Endothelial cell of umbilical vein (primary cell): ENCODE measurements at regions not wholly inside any gene's neighbourhood (a gene's known extent, or its start where the extent isn't known, plus 50 kb on each side); places are given as distances from the start of the nearest gene placed in this dataset.

Source experiments
- BruUV-seq: library from RNA; stranded (reverse); fragments of 400-500 nt; replicated peaks from 2 replicates; lab custom pipeline; 2021; lab: Mats Ljungman, UMichigan
- CTCF ChIA-PET: fragments of 300-600, 350-600 bp; sonication (Branson Sonifier 250); formaldehyde crosslinking; loops from one replicate; lab custom pipeline; 2021; ENCODE audit warnings: antibody characterized with exemption, inconsistent platforms; lab: Charles Lee
- POLR2A ChIA-PET: fragments of 300-600, 350-600 bp; sonication (Branson Sonifier 250); formaldehyde crosslinking; loops from one replicate; lab custom pipeline; 2021; ENCODE audit warnings: antibody characterized with exemption, inconsistent platforms; lab: Charles Lee
- DNase-seq: peaks from one replicate; pipeline ENCODE4 v3.0.0-alpha.2; 2011; ENCODE audit warnings: low read depth, low spot score
- FAIRE-seq: peaks from 2 replicates; lab custom pipeline; 2011; peaks lifted over from hg19 to GRCh38; lab: Jason Lieb, UNC
- H2AFZ ChIP-seq: 2 replicates; pipeline ENCODE4 v1.6.0; 2012; ENCODE audit warnings: low read depth, low read length, control low read depth, inconsistent platforms
- H3K27ac ChIP-seq: 2 replicates; pipeline ENCODE4 v1.5.1; 2011; ENCODE audit warnings: low read depth, mild to moderate bottlenecking, control low read depth, low read length, moderate library complexity; ENCODE audit not compliant: insufficient read depth
- H3K27me3 ChIP-seq, 2 experiments: 2 replicates each; pipeline versions ENCODE4 v1.6.0 to v1.6.1; 2011; ENCODE audit warnings: low read length in 2 of 2, mixed read lengths in 1 of 2; ENCODE audit not compliant: control insufficient read depth in 2 of 2, insufficient read depth in 2 of 2
- H3K36me3 ChIP-seq, 2 experiments: 2 replicates in 1 of 2; 3 replicates in 1 of 2; pipeline ENCODE4 v1.5.1; 2011; ENCODE audit warnings: low read length in 2 of 2, mild to moderate bottlenecking in 1 of 2, moderate library complexity in 1 of 2; ENCODE audit not compliant: control insufficient read depth in 2 of 2, insufficient read depth in 2 of 2; ENCODE audit errors: extremely low read depth in 1 of 2
- H3K4me1 ChIP-seq: 3 replicates; pipeline ENCODE4 v1.5.1; 2011; ENCODE audit warnings: mild to moderate bottlenecking, low read length; ENCODE audit not compliant: control insufficient read depth, insufficient read depth; ENCODE audit errors: extremely low read depth
- H3K4me2 ChIP-seq: 2 replicates; pipeline ENCODE4 v1.6.1; 2011; ENCODE audit warnings: low read length, control low read depth, mixed read lengths; ENCODE audit not compliant: insufficient read depth
- H3K4me3 ChIP-seq, 3 experiments: fragments of 200-600 bp in 1 of 3; sonication (generic), shearing (Covaris generic) in 1 of 3; replicated peaks in 1 of 3; 2 replicates each; pipeline ENCODE4 v1.5.1; 2011 to 2016; ENCODE audit warnings: control low read depth in 3 of 3, low read length in 3 of 3, mild to moderate bottlenecking in 2 of 3, inconsistent platforms in 1 of 3, low read depth in 1 of 3, moderate library complexity in 1 of 3; ENCODE audit not compliant: insufficient read depth in 1 of 3
- H3K79me2 ChIP-seq: 2 replicates; pipeline ENCODE4 v1.6.0; 2012; ENCODE audit warnings: low read length, inconsistent platforms; ENCODE audit not compliant: control insufficient read depth, insufficient read depth
- H3K9ac ChIP-seq: replicated peaks from 2 replicates; pipeline ENCODE3; 2011; ENCODE audit warnings: low read length, control low read depth; ENCODE audit not compliant: insufficient read depth; ENCODE audit errors: extremely low read depth
- H3K9me1 ChIP-seq: replicated peaks from 3 replicates; pipeline ENCODE4 v1.6.0; 2011; ENCODE audit warnings: mild to moderate bottlenecking, low read length; ENCODE audit not compliant: control insufficient read depth, insufficient read depth; ENCODE audit errors: extremely low read depth
- H3K9me3 ChIP-seq: replicated peaks from 2 replicates; pipeline ENCODE4 v1.5.1; 2012; ENCODE audit warnings: low read length, inconsistent platforms; ENCODE audit not compliant: control insufficient read depth, insufficient read depth
- H4K20me1 ChIP-seq: replicated peaks from 2 replicates; pipeline ENCODE3; 2011; ENCODE audit warnings: mild to moderate bottlenecking, low read length; ENCODE audit not compliant: control insufficient read depth, insufficient read depth; ENCODE audit errors: extremely low read depth
- EZH2 ChIP-seq: IDR thresholded peaks from 2 replicates; pipeline ENCODE4 v1.6.1; 2012; ENCODE audit warnings: borderline replicate concordance, low read depth, mild to moderate bottlenecking, moderate library complexity, low read length, inconsistent platforms; ENCODE audit not compliant: severe bottlenecking
- FOS ChIP-seq: IDR thresholded peaks from 2 replicates; pipeline ENCODE4 v1.6.1; 2011; ENCODE audit warnings: mild to moderate bottlenecking, low read length, moderate library complexity, borderline replicate concordance; ENCODE audit not compliant: insufficient read depth
- GATA2 ChIP-seq: IDR thresholded peaks from 2 replicates; pipeline ENCODE4 v1.7.0; 2011; ENCODE audit warnings: low read depth, mild to moderate bottlenecking, moderate library complexity, mixed read lengths, low read length; ENCODE audit not compliant: insufficient read length, insufficient read depth
- JUN ChIP-seq: IDR thresholded peaks from 2 replicates; pipeline ENCODE4 v1.6.1; 2011; ENCODE audit warnings: borderline replicate concordance, low read depth; ENCODE audit not compliant: insufficient read length, insufficient read depth
- MYC ChIP-seq: IDR thresholded peaks from one replicate; pipeline ENCODE4 v1.6.1; 2011; ENCODE audit warnings: mild to moderate bottlenecking, low read depth, low read length
- POLR2A ChIP-seq: IDR thresholded peaks from 2 replicates; pipeline ENCODE4 v1.6.1; 2012; ENCODE audit warnings: low read depth, mild to moderate bottlenecking, control low read depth, low read length
- POLR2AphosphoS5 ChIP-seq: IDR thresholded peaks from 2 replicates; pipeline ENCODE4 v1.6.1; 2012; ENCODE audit warnings: low read depth, mild to moderate bottlenecking, control low read depth, low read length, moderate library complexity; ENCODE audit not compliant: insufficient read depth
- dilution Hi-C: fragments of 300-500 bp; cut with MboI; formaldehyde crosslinking; loops from one replicate; pipeline ENCODE4 v1.15.0; 2019; ENCODE audit warnings: low sequenced_read_pairs; ENCODE audit not compliant: extremely low pct_ligation_motif_present
- intact Hi-C: fragments of 100-400 bp; cut with micrococcal nuclease; formaldehyde crosslinking; loops from one replicate; pipeline ENCODE4 v1.10.0; 2022
- TF ChIP-seq, protein P1 (sequence below), 2 donors: IDR thresholded peaks; 1 replicate in 1 of 2; 2 replicates in 1 of 2; pipeline ENCODE4 v1.5.1; 2011; ENCODE audit warnings: low read length in 2 of 2, mild to moderate bottlenecking in 2 of 2, moderate library complexity in 2 of 2, control low read depth in 1 of 2, inconsistent platforms in 1 of 2, low read depth in 1 of 2; ENCODE audit not compliant: insufficient read depth in 1 of 2; ENCODE audit errors: extremely low read depth in 1 of 2
- TF ChIP-seq, protein P2 (sequence below): IDR thresholded peaks from 2 replicates; pipeline ENCODE4 v1.6.1; 2011; ENCODE audit not compliant: insufficient read depth, insufficient read length

DNA sequence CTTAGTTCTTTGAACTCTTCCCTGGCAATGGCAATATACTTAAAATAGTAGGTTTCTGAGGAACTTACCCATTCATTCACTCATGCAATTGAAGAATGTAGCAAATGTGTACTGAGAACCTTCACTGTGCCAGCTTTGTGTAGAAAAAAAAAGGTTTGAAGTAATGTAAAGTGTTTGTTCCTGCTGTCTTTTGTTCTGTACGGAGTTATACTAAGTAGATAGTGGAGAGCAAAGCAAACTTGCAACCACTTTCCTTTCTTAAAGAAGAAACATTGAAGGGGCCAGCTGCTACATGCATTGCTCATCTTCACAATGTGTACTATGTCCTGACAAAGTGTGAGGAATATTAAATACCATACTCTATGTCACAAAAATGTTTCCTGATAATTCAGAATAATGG lies 68.9 kb upstream of the FREM2 start:
- ChIA-PET POLR2A (no interaction called here), CTCF (no interaction called here)
- dilution Hi-C loops: no loop called here

DNA sequence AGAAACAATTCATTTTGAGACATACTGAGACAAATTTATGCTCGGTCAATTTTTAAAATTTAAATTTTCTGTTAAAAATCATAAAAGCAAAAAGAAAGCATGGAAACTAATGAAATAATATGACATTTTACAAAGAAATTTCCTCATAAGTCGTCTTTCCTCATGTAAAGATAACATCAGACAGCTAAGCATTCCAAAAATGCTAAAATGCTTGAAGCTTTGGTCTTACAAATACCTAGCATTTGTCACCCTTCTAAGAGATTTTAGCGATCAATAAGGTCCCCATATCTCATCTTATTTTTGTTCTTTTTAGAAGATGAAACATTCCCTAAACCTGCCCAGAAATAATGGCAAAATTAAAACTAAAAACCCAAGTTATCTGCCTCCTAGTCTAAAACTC lies 68.5 kb upstream of the FREM2 start:
- intact Hi-C loops (no loop called here), dilution Hi-C loops (no loop called here)
- DNase-seq (no peak), FAIRE-seq (no peak)
- Histone ChIP-seq H3K79me2 (no peaks in the 10 kb centered on the region), H3K27ac (no peak overlapping the region), H3K9me3 (no peaks in the 10 kb centered on the region), H3K4me2 (no peak overlapping the region), H3K4me3 (no peak overlapping the region), H3K27me3 (no peaks in the 10 kb centered on the region), H3K36me3 (no peaks in the 10 kb centered on the region), H3K4me1 (no peaks in the 10 kb centered on the region), H2AFZ (no peak overlapping the region), H3K9ac (no peak overlapping the region), H4K20me1 (no peaks in the 10 kb centered on the region), H3K9me1 (no peaks in the 10 kb centered on the region)
- POLR2A ChIA-PET: no interaction called here
- no peak for TF ChIP-seq FOS
- TF ChIP-seq, protein P1, sequence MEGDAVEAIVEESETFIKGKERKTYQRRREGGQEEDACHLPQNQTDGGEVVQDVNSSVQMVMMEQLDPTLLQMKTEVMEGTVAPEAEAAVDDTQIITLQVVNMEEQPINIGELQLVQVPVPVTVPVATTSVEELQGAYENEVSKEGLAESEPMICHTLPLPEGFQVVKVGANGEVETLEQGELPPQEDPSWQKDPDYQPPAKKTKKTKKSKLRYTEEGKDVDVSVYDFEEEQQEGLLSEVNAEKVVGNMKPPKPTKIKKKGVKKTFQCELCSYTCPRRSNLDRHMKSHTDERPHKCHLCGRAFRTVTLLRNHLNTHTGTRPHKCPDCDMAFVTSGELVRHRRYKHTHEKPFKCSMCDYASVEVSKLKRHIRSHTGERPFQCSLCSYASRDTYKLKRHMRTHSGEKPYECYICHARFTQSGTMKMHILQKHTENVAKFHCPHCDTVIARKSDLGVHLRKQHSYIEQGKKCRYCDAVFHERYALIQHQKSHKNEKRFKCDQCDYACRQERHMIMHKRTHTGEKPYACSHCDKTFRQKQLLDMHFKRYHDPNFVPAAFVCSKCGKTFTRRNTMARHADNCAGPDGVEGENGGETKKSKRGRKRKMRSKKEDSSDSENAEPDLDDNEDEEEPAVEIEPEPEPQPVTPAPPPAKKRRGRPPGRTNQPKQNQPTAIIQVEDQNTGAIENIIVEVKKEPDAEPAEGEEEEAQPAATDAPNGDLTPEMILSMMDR (IDR thresholded peaks at IDR 0.05; ENCODE audit: extremely low read depth in 1 of 2, insufficient read depth in 1 of 2, low read depth in 1 of 2, low read length in 2 of 2): no peak
- no peak for TF ChIP-seq POLR2A
- TF ChIP-seq MYC: no peak
- no peak for TF ChIP-seq GATA2
- TF ChIP-seq POLR2AphosphoS5: no peak
- TF ChIP-seq, protein P2, sequence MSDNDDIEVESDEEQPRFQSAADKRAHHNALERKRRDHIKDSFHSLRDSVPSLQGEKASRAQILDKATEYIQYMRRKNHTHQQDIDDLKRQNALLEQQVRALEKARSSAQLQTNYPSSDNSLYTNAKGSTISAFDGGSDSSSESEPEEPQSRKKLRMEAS: no peak
- TF ChIP-seq JUN: no peak
- no peak for TF ChIP-seq EZH2
- no TSS peak for BruUV-seq
- CTCF ChIA-PET: no interaction called here

More for the DNA sequence above, 68.9 kb upstream of the FREM2 start:
- H4K20me1 ChIP-seq: no peaks in the 10 kb centered on the region
- no TSS peak for BruUV-seq
- H3K27me3 ChIP-seq: no peaks in the 10 kb centered on the region
- no peaks in the 10 kb centered on the region for H3K79me2 ChIP-seq
- H2AFZ ChIP-seq: no peak overlapping the region
- FAIRE-seq (no peak), DNase-seq (no peak)
- no peaks in the 10 kb centered on the region for H3K9me1 ChIP-seq
- H3K4me1 ChIP-seq: no peaks in the 10 kb centered on the region
- no peak overlapping the region for H3K4me3 ChIP-seq
- intact Hi-C loops: no loop called here
- H3K27ac ChIP-seq: no peak overlapping the region
- H3K9me3 ChIP-seq: no peaks in the 10 kb centered on the region
- no peak overlapping the region for H3K4me2 ChIP-seq
- no peak overlapping the region for H3K9ac ChIP-seq
- H3K36me3 ChIP-seq: no peaks in the 10 kb centered on the region
- TF ChIP-seq, protein P1 (IDR thresholded peaks at IDR 0.05; ENCODE audit: extremely low read depth in 1 of 2, insufficient read depth in 1 of 2, low read depth in 1 of 2, low read length in 2 of 2): no peak
- TF ChIP-seq FOS (no peak), POLR2A (no peak), EZH2 (no peak)
- TF ChIP-seq, protein P2: no peak
